A673 (cell line): ENCODE measurements at regions not wholly inside any gene's neighbourhood (a gene's known extent, or its start where the extent isn't known, plus 50 kb on each side); places are given as distances from the start of the nearest gene placed in this dataset.

ENCODE experiments used
- CTCF ChIP-seq: fragments of 300-800, 200-600 bp; sonication (generic); conservative IDR thresholded peaks from 2 replicates; pipeline ENCODE4 v1.5.1; 2017; ENCODE audit warnings: low read depth, mild to moderate bottlenecking, antibody characterized with exemption, low read length, moderate library complexity, mixed read lengths
- EZH2 ChIP-seq: fragments of 200-600 bp; sonication (generic); IDR thresholded peaks from 2 replicates; pipeline ENCODE4 v1.6.1; 2017; ENCODE audit warnings: borderline replicate concordance, low read depth, mild to moderate bottlenecking, mixed read lengths, antibody characterized with exemption, low read length; ENCODE audit not compliant: poor library complexity, severe bottlenecking

GRCh38 chr5:103497781-103498180 lies 64.8 kb downstream of the NUDT12 start:
- TF ChIP-seq CTCF: no peak
- no peak for TF ChIP-seq EZH2
